NCI-H526 treated with DMSO at 0.1 percent for 48 hours (cell line): ENCODE measurements at regions not wholly inside any gene's neighbourhood (a gene's known extent, or its start where the extent isn't known, plus 50 kb on each side); places are given as distances from the start of the nearest gene placed in this dataset.

Experiments used
- DNase-seq: peaks from one replicate; lab custom pipeline; 2025; lab: John Stamatoyannopoulos, UW

- no peak for DNase-seq
Observed at GRCh38 chr14:98622208-98623051, 649.6 kb downstream of the BCL11B start.

GRCh38 chr14:98623788-98624415 lies 648.1 kb downstream of the BCL11B start:
- DNase-seq: peak; percentile 22

- DNase-seq: peak; percentile 72
Observed at GRCh38 chr14:98633380-98633779, 638.6 kb downstream of the BCL11B start.

GRCh38 chr14:98634043-98634820 lies 637.8 kb downstream of the BCL11B start:
- no peak for DNase-seq

GRCh38 chr14:98638366-98638765 lies 633.6 kb downstream of the BCL11B start:
- no peak for DNase-seq

GRCh38 chr14:98647754-98648153 lies 624.2 kb downstream of the BCL11B start:
- DNase-seq: no peak

GRCh38 chr14:98651037-98651436 lies 621.0 kb downstream of the BCL11B start:
- DNase-seq: no peak

GRCh38 chr14:98665007-98665406 lies 607.0 kb downstream of the BCL11B start:
- no peak for DNase-seq

- DNase-seq: no peak
Observed at GRCh38 chr14:98666545-98666944, 605.5 kb downstream of the BCL11B start.

GRCh38 chr14:98682033-98682432 lies 590.0 kb downstream of the BCL11B start:
- no peak for DNase-seq

GRCh38 chr14:98682726-98683125 lies 589.3 kb downstream of the BCL11B start:
- no peak for DNase-seq

GRCh38 chr14:98684468-98684867 lies 587.5 kb downstream of the BCL11B start:
- no peak for DNase-seq

GRCh38 chr14:98685725-98686124 lies 586.3 kb downstream of the BCL11B start:
- no peak for DNase-seq

- DNase-seq: no peak
Observed at GRCh38 chr14:98688446-98688845, 583.6 kb downstream of the BCL11B start.

GRCh38 chr14:98689951-98690350 lies 582.0 kb downstream of the BCL11B start:
- DNase-seq: peak; percentile 90

GRCh38 chr14:98692832-98693231 lies 579.2 kb downstream of the BCL11B start:
- DNase-seq: no peak

GRCh38 chr14:98694541-98694940 lies 577.5 kb downstream of the BCL11B start:
- DNase-seq: no peak

GRCh38 chr14:98695809-98696208 lies 576.2 kb downstream of the BCL11B start:
- no peak for DNase-seq

GRCh38 chr14:98698341-98698740 lies 573.7 kb downstream of the BCL11B start:
- DNase-seq: no peak

GRCh38 chr14:98700748-98701147 lies 571.2 kb downstream of the BCL11B start:
- DNase-seq: no peak

- DNase-seq: no peak
Observed at GRCh38 chr14:98701377-98701776, 570.6 kb downstream of the BCL11B start.

GRCh38 chr14:98704441-98704840 lies 567.6 kb downstream of the BCL11B start:
- DNase-seq: no peak

- DNase-seq: no peak
Observed at GRCh38 chr14:98705871-98706300, 566.1 kb downstream of the BCL11B start.
